Suprapubic skin (tissue), 3 donors: ENCODE measurements at regions not wholly inside any gene's neighbourhood (a gene's known extent, or its start where the extent isn't known, plus 50 kb on each side); places are given as distances from the start of the nearest gene placed in this dataset.

Experiments
- EP300 ChIP-seq: sonication (generic); formaldehyde crosslinking; IDR thresholded peaks from one replicate; pipeline ENCODE4 v1.6.1; 2017; ENCODE audit warnings: antibody characterized with exemption
- POLR2A ChIP-seq, 2 donors: fragments of 450-650 bp; IDR thresholded peaks; one replicate each; pipeline ENCODE4 v1.6.1; 2017; ENCODE audit warnings: antibody characterized with exemption in 2 of 2, mild to moderate bottlenecking in 2 of 2, moderate library complexity in 2 of 2
- TF ChIP-seq, protein P1 (sequence below), 2 donors: fragments of 200-600 bp in 1 of 2; fragments of 450-650 bp in 1 of 2; sonication (generic) in 1 of 2; IDR thresholded peaks; one replicate each; pipeline ENCODE4 v1.5.1; 2016 to 2019; ENCODE audit warnings: antibody characterized with exemption in 2 of 2, mild to moderate bottlenecking in 1 of 2, moderate library complexity in 1 of 2

DNA sequence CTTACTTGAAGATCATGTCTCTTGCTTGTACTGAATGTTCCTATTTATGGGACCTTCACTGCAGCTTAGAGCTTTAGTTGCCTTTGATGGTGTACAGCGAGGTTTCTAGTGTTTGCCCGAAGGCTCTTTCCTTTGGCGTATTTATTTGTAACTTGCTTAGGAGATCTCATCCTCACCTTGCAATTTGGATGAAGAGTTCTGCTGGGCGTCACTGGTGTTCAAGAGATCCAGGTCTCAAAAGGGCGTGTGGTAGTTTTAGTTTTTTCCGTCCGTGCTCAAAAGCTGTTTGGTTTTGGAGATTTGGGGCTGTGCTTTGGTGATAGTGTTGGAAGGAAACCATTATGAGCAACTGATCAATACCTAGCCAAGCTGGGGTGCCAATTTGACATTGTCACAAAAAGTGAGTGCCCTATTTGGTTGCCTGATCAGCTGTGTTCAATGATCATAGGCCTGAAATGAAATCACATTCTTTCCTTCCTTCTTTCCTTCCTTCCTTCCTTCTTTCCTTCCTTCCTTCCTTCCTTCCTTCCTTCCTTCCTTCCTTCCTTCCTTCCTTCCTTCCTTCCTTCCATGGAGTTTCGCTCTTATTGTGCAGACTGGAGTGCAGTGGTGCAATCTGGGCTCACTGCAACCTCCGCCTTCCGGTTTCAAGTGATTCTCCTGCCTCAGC lies 69.7 kb upstream of the GRAMD1B start:
- TF ChIP-seq POLR2A (IDR thresholded peaks at IDR 0.05): no peak
- TF ChIP-seq, protein P1, sequence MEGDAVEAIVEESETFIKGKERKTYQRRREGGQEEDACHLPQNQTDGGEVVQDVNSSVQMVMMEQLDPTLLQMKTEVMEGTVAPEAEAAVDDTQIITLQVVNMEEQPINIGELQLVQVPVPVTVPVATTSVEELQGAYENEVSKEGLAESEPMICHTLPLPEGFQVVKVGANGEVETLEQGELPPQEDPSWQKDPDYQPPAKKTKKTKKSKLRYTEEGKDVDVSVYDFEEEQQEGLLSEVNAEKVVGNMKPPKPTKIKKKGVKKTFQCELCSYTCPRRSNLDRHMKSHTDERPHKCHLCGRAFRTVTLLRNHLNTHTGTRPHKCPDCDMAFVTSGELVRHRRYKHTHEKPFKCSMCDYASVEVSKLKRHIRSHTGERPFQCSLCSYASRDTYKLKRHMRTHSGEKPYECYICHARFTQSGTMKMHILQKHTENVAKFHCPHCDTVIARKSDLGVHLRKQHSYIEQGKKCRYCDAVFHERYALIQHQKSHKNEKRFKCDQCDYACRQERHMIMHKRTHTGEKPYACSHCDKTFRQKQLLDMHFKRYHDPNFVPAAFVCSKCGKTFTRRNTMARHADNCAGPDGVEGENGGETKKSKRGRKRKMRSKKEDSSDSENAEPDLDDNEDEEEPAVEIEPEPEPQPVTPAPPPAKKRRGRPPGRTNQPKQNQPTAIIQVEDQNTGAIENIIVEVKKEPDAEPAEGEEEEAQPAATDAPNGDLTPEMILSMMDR (IDR thresholded peaks at IDR 0.05): no peak
- no peak for TF ChIP-seq EP300
